ENCODE measurements at regions not wholly inside any gene's neighbourhood (a gene's known extent, or its start where the extent isn't known, plus 50 kb on each side); places are given as distances from the start of the nearest gene placed in this dataset.

DNA sequence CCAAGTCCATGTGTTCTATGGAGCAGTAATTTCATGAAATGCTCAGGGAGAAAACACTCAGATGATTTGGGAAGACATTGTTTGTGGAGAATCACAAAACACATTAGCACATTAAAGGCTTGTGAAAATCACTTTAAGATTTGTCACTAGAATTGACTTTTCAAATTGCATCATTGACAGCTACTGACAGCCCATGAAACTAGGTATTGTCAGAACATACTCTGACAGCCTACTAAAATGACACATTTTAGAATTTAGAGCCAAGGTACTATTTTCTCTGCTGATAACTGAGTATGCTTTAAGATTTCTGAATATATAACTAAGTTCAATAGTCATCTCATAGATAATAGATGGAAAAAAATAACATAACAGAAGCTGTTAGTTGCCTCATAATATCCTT, 67.4 kb upstream of the FOXC1 start:
- Histone ChIP-seq H3K4me2 (ENCODE audit: low read length) (no peak overlapping the region), H3K79me2 (ENCODE audit: insufficient read depth, low read length) (no peaks in the 10 kb centered on the region), H3K27ac (ENCODE audit: low read depth, low read length) (no peak overlapping the region), H3K9me3 (ENCODE audit: insufficient read depth, low read depth, low read length) (no peaks in the 10 kb centered on the region), H3K4me1 (ENCODE audit: insufficient read depth, low read length) (no peaks in the 10 kb centered on the region), H3K9ac (ENCODE audit: low read length) (no peak overlapping the region), H2AFZ (ENCODE audit: low read depth, low read length) (no peak overlapping the region), H3K4me3 (ENCODE audit: insufficient read depth, low read depth, low read length) (no peak overlapping the region), H3K36me3 (ENCODE audit: insufficient read depth, low read length) (no peaks in the 10 kb centered on the region), H4K20me1 (ENCODE audit: insufficient read depth, low read length) (no peaks in the 10 kb centered on the region), H3K27me3 (ENCODE audit: insufficient read depth, low read length) (peaks cover 2% of the 10 kb centered on the region)
- H3K36me3 Mint-ChIP-seq (ENCODE audit: low read depth, unreplicated experiment): no peaks in the 10 kb centered on the region
- no peak overlapping the region for H3K4me3 Mint-ChIP-seq (ENCODE audit: unreplicated experiment)
- no peak overlapping the region for H3K27ac Mint-ChIP-seq (ENCODE audit: unreplicated experiment)
- H3K9me3 Mint-ChIP-seq (ENCODE audit: unreplicated experiment): peaks cover 6% of the 10 kb centered on the region
- TF ChIP-seq, protein P1, sequence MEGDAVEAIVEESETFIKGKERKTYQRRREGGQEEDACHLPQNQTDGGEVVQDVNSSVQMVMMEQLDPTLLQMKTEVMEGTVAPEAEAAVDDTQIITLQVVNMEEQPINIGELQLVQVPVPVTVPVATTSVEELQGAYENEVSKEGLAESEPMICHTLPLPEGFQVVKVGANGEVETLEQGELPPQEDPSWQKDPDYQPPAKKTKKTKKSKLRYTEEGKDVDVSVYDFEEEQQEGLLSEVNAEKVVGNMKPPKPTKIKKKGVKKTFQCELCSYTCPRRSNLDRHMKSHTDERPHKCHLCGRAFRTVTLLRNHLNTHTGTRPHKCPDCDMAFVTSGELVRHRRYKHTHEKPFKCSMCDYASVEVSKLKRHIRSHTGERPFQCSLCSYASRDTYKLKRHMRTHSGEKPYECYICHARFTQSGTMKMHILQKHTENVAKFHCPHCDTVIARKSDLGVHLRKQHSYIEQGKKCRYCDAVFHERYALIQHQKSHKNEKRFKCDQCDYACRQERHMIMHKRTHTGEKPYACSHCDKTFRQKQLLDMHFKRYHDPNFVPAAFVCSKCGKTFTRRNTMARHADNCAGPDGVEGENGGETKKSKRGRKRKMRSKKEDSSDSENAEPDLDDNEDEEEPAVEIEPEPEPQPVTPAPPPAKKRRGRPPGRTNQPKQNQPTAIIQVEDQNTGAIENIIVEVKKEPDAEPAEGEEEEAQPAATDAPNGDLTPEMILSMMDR (IDR thresholded peaks at IDR 0.05; ENCODE audit: insufficient read depth, low read depth, low read length): no peak
- no peak for TF ChIP-seq EZH2 (IDR thresholded peaks at IDR 0.05; ENCODE audit: insufficient read depth, low read length)
- H3K27me3 Mint-ChIP-seq (ENCODE audit: low read depth, unreplicated experiment): peaks cover 8% of the 10 kb centered on the region
- no peaks in the 10 kb centered on the region for H3K4me1 Mint-ChIP-seq (ENCODE audit: low read depth, unreplicated experiment)
- DNase-seq (ENCODE audit: low read depth) (no peak), FAIRE-seq (no peak)

DNA sequence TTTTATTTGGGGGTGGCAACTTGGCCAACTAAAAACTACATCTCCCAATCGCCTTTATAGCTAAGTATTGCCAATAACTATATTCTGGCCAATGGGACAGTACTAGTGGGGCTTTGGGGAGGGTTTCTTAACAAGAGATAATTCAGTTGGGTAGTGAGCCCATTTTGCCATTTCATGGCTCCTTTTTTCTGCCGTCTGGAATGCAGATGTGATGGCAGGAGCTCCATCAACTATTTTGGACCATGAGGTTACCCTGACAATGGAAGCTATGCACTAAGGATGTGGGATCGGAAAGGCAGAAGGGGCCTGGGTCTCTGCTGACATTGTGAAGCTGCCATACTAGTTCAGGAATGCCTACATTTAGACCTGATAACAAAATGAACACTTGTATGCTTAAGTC, 67.0 kb upstream of the FOXC1 start:
- Histone ChIP-seq H3K36me3 (ENCODE audit: insufficient read depth, low read length) (no peaks in the 10 kb centered on the region), H3K4me3 (ENCODE audit: insufficient read depth, low read depth, low read length) (no peak overlapping the region), H3K79me2 (ENCODE audit: insufficient read depth, low read length) (no peaks in the 10 kb centered on the region), H2AFZ (ENCODE audit: low read depth, low read length) (no peak overlapping the region), H3K27ac (ENCODE audit: low read depth, low read length) (no peak overlapping the region), H3K4me1 (ENCODE audit: insufficient read depth, low read length) (no peaks in the 10 kb centered on the region), H3K9ac (ENCODE audit: low read length) (no peak overlapping the region), H3K27me3 (ENCODE audit: insufficient read depth, low read length) (peaks cover 2% of the 10 kb centered on the region), H3K4me2 (ENCODE audit: low read length) (no peak overlapping the region), H3K9me3 (ENCODE audit: insufficient read depth, low read depth, low read length) (no peaks in the 10 kb centered on the region), H4K20me1 (ENCODE audit: insufficient read depth, low read length) (no peaks in the 10 kb centered on the region)
- Mint-ChIP-seq H3K4me1 (ENCODE audit: low read depth, unreplicated experiment) (no peaks in the 10 kb centered on the region), H3K27ac (ENCODE audit: unreplicated experiment) (no peak overlapping the region), H3K36me3 (ENCODE audit: low read depth, unreplicated experiment) (no peaks in the 10 kb centered on the region), H3K4me3 (ENCODE audit: unreplicated experiment) (no peak overlapping the region), H3K9me3 (ENCODE audit: unreplicated experiment) (peaks cover 6% of the 10 kb centered on the region), H3K27me3 (ENCODE audit: low read depth, unreplicated experiment) (peaks cover 9% of the 10 kb centered on the region)
- no peak for FAIRE-seq
- DNase-seq (ENCODE audit: low read depth): no peak
- TF ChIP-seq, protein P1 (IDR thresholded peaks at IDR 0.05; ENCODE audit: insufficient read depth, low read depth, low read length): no peak
- no peak for TF ChIP-seq EZH2 (IDR thresholded peaks at IDR 0.05; ENCODE audit: insufficient read depth, low read length)

DNA sequence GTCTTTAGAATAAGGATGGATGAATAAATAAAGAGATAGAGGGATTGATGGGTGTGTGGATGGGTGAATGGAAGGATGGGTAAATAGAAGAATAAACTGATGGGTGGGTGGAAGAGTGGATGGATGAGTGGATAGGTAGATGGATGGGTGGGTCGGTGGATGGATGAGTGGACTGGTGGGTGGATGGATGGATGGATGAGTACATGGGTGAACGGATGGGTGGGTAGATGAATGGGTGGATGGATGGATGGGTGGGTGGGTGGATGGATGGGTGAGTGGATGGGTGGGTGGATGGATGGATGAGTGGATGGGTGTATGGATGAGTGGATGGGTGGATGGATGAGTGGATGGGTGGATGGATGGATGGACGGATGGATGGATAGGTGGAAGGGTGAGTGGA, 65.7 kb upstream of the FOXC1 start:
- Mint-ChIP-seq H3K27ac (ENCODE audit: unreplicated experiment) (no peak overlapping the region), H3K4me3 (ENCODE audit: unreplicated experiment) (no peak overlapping the region), H3K27me3 (ENCODE audit: low read depth, unreplicated experiment) (peaks cover 14% of the 10 kb centered on the region), H3K36me3 (ENCODE audit: low read depth, unreplicated experiment) (no peaks in the 10 kb centered on the region), H3K4me1 (ENCODE audit: low read depth, unreplicated experiment) (no peaks in the 10 kb centered on the region), H3K9me3 (ENCODE audit: unreplicated experiment) (peaks cover 6% of the 10 kb centered on the region)
- no peaks in the 10 kb centered on the region for H3K4me1 ChIP-seq (ENCODE audit: insufficient read depth, low read length)
- H3K36me3 ChIP-seq (ENCODE audit: insufficient read depth, low read length): no peaks in the 10 kb centered on the region
- H3K9me3 ChIP-seq (ENCODE audit: insufficient read depth, low read depth, low read length): no peaks in the 10 kb centered on the region
- TF ChIP-seq, protein P1 (IDR thresholded peaks at IDR 0.05; ENCODE audit: insufficient read depth, low read depth, low read length): no peak
- no peak for TF ChIP-seq EZH2 (IDR thresholded peaks at IDR 0.05; ENCODE audit: insufficient read depth, low read length)
- peaks cover 2% of the 10 kb centered on the region for H3K27me3 ChIP-seq (ENCODE audit: insufficient read depth, low read length)
- no peaks in the 10 kb centered on the region for H3K79me2 ChIP-seq (ENCODE audit: insufficient read depth, low read length)
- H3K27ac ChIP-seq (ENCODE audit: low read depth, low read length): no peak overlapping the region
- no peaks in the 10 kb centered on the region for H4K20me1 ChIP-seq (ENCODE audit: insufficient read depth, low read length)
- DNase-seq (ENCODE audit: low read depth): no peak
- FAIRE-seq: no peak
- H3K9ac ChIP-seq (ENCODE audit: low read length): no peak overlapping the region
- H3K4me3 ChIP-seq (ENCODE audit: insufficient read depth, low read depth, low read length): no peak overlapping the region
- no peak overlapping the region for H3K4me2 ChIP-seq (ENCODE audit: low read length)
- no peak overlapping the region for H2AFZ ChIP-seq (ENCODE audit: low read depth, low read length)

Data from astrocyte (in vitro differentiated cells and primary cell).